GM12878 (cell line): ENCODE measurements at regions not wholly inside any gene's neighbourhood (a gene's known extent, or its start where the extent isn't known, plus 50 kb on each side); places are given as distances from the start of the nearest gene placed in this dataset.

ENCODE experiments used
- ATAC-seq: fragments of 200-7000 bp; cut with Tn5 transposase; 3 replicates; pipeline ENCODE4 v1.9.1; 2020; ENCODE audit warnings: mild to moderate bottlenecking, moderate library complexity
- BruUV-seq: library from RNA; stranded (reverse); fragments of 400-500 nt; replicated peaks from 2 replicates; lab custom pipeline; 2021; lab: Mats Ljungman, UMichigan
- CTCF ChIA-PET: fragments of 300-600 bp; sonication (Branson Sonifier 250); formaldehyde crosslinking; extraction: SDS; loops from one replicate; lab custom pipeline; 2021; ENCODE audit warnings: inconsistent platforms; lab: Yijun Ruan, JAX
- POLR2A ChIA-PET: fragments of 350-600 bp; formaldehyde crosslinking; extraction: SDS; loops from one replicate; lab custom pipeline; 2021; ENCODE audit warnings: inconsistent platforms; lab: Charles Lee
- RAD21 ChIA-PET: fragments of 300-600 bp; sonication (Branson Sonifier 250); formaldehyde crosslinking; loops from one replicate; lab custom pipeline; 2023; ENCODE audit warnings: antibody characterized with exemption; ENCODE audit not compliant: unreplicated experiment; lab: Charles Lee
- SMC1A ChIA-PET: fragments of 300-600 bp; sonication (Branson Sonifier 250); formaldehyde crosslinking; loops from one replicate; lab custom pipeline; 2023; ENCODE audit not compliant: unreplicated experiment, uncharacterized antibody; lab: Charles Lee
- DNase-seq: peaks from one replicate; pipeline ENCODE4 v3.0.0-alpha.2; 2011; ENCODE audit warnings: low read depth, low spot score
- FAIRE-seq: peaks from 3 replicates; lab custom pipeline; 2011; peaks lifted over from hg19 to GRCh38; lab: Jason Lieb, UNC
- H2AFZ ChIP-seq: 2 replicates; pipeline ENCODE4 v1.6.0; 2011; ENCODE audit warnings: low read depth, low read length, control low read depth; ENCODE audit not compliant: control insufficient read depth
- H3K27ac ChIP-seq: 2 replicates; pipeline ENCODE4 v1.5.1; 2011; ENCODE audit warnings: control low read depth; ENCODE audit not compliant: control insufficient read depth, insufficient read depth
- H3K27me3 ChIP-seq, 2 experiments: replicated peaks in 1 of 2; 2 replicates each; pipeline versions ENCODE4 v1.6.0 to v1.6.1; 2011; ENCODE audit warnings: low read length in 1 of 2; ENCODE audit not compliant: control insufficient read depth in 2 of 2, insufficient read depth in 2 of 2
- H3K36me3 ChIP-seq, 2 experiments: 2 replicates each; pipeline ENCODE4 v1.5.1; 2011; ENCODE audit warnings: low read length in 1 of 2; ENCODE audit not compliant: control insufficient read depth in 2 of 2, insufficient read depth in 2 of 2
- H3K4me1 ChIP-seq: 2 replicates; pipeline ENCODE4 v1.6.1; 2011; ENCODE audit warnings: mild to moderate bottlenecking, low read length, moderate library complexity, mixed read lengths; ENCODE audit not compliant: control insufficient read depth, insufficient read depth
- H3K4me2 ChIP-seq: 2 replicates; pipeline ENCODE4 v1.6.0; 2011; ENCODE audit warnings: control low read depth; ENCODE audit not compliant: control insufficient read depth, insufficient read depth
- H3K4me3 ChIP-seq: fragments of 200-600 bp; sonication (generic); 2 replicates; pipeline ENCODE4 v1.5.1; 2016
- H3K79me2 ChIP-seq: 2 replicates; pipeline ENCODE4 v1.6.0; 2011; ENCODE audit warnings: low read length; ENCODE audit not compliant: control insufficient read depth, insufficient read depth
- H3K9ac ChIP-seq: 2 replicates; pipeline ENCODE4 v1.8.0; 2011; ENCODE audit warnings: low read length, control low read depth, mixed read lengths; ENCODE audit not compliant: control insufficient read depth, insufficient read depth
- H3K9me3 ChIP-seq: replicated peaks from 3 replicates; pipeline ENCODE4 v1.5.1; 2011; ENCODE audit warnings: mild to moderate bottlenecking, low read length; ENCODE audit not compliant: control insufficient read depth, insufficient read depth
- H4K20me1 ChIP-seq: 2 replicates; pipeline ENCODE4 v1.6.0; 2011; ENCODE audit not compliant: control insufficient read depth, insufficient read depth
- ATF7 ChIP-seq: fragments of 450-650 bp; IDR thresholded peaks from 2 replicates; pipeline ENCODE4 v1.6.1; 2016; ENCODE audit warnings: low read depth, mild to moderate bottlenecking
- CEBPB ChIP-seq, 2 experiments: fragments of 150-350 bp in 1 of 2; IDR thresholded peaks; 2 replicates each; pipeline ENCODE4 v1.6.1; 2012 to 2014; ENCODE audit warnings: low read depth in 2 of 2, low read length in 2 of 2, borderline replicate concordance in 1 of 2, inconsistent platforms in 1 of 2
- HCFC1 ChIP-seq: fragments of 150-350 bp; IDR thresholded peaks from 2 replicates; pipeline ENCODE4 v1.6.1; 2014; ENCODE audit warnings: low read length
- PAX5 ChIP-seq: IDR thresholded peaks from 2 replicates; pipeline ENCODE4 v1.6.1; 2011; ENCODE audit warnings: low read depth, low read length, borderline replicate concordance
- ZBTB40 ChIP-seq: fragments of 450-650 bp; IDR thresholded peaks from 2 replicates; pipeline ENCODE4 v1.6.1; 2016; ENCODE audit warnings: mild to moderate bottlenecking, moderate library complexity, borderline replicate concordance
- ZNF207 ChIP-seq: fragments of 450-650 bp; IDR thresholded peaks from 2 replicates; pipeline ENCODE4 v1.6.1; 2014; ENCODE audit warnings: antibody characterized with exemption, mild to moderate bottlenecking, borderline replicate concordance
- WGBS: methylation state at CpG from one replicate; pipeline ENCODE4 v1.1.6; 2016; ENCODE audit warnings: low lambda C conversion rate; ENCODE audit not compliant: insufficient replicate concordance, insufficient coverage; ENCODE audit errors: missing lambda C conversion rate; 5-methylcytosine and 5-hydroxymethylcytosine counted together
- in situ Hi-C: fragments of 300-500 bp; cut with MboI; formaldehyde crosslinking; loops from 9 replicates; pipeline ENCODE4 v1.14.3; 2018; ENCODE audit warnings: mixed read lengths
- intact Hi-C: fragments of 100-400 bp; cut with micrococcal nuclease; formaldehyde crosslinking; loops from one replicate; pipeline ENCODE4 v1.14.2; 2022; ENCODE audit not compliant: unreplicated experiment

- H3K4me3 ChIP-seq = no peak overlapping the region
- no peaks in the 10 kb centered on the region; a peak in 1 of 4 replicates for H3K27me3 ChIP-seq
- no peaks in the 10 kb centered on the region for H4K20me1 ChIP-seq
- CTCF ChIA-PET = no interaction called here
- in situ Hi-C loops = no loop called here
- no peak overlapping the region; the same call in 1 of the 2 replicates for H2AFZ ChIP-seq
- H3K36me3 ChIP-seq = no peaks in the 10 kb centered on the region
- POLR2A ChIA-PET = no interaction called here
- no peak overlapping the region for H3K9ac ChIP-seq
- no peak for FAIRE-seq
- no peaks in the 10 kb centered on the region for H3K4me1 ChIP-seq
- WGBS = 0% methylated on average over 3 of the region's 3 CpGs
- no TSS peak for BruUV-seq
- ATAC-seq = no peak
- SMC1A ChIA-PET = no interaction called here
- intact Hi-C loops = no loop called here
- H3K9me3 ChIP-seq = no peaks in the 10 kb centered on the region; the same call in 2 of the 3 replicates
- H3K4me2 ChIP-seq = no peak overlapping the region
- RAD21 ChIA-PET = no interaction called here
- no peak overlapping the region for H3K27ac ChIP-seq
- H3K79me2 ChIP-seq = no peaks in the 10 kb centered on the region
- DNase-seq = no peak
- TF ChIP-seq HCFC1 (no peak), ZBTB40 (no peak), ZNF207 (no peak), PAX5 (no peak), CEBPB (IDR thresholded peaks at IDR 0.05; ENCODE audit: borderline replicate concordance in 1 of 2, low read depth in 2 of 2, low read length in 2 of 2) (no peak), ATF7 (no peak)
Measured at GRCh38 chr14:54241517-54241916, 155.3 kb upstream of the CDKN3 start.
